ENCODE measurements at regions not wholly inside any gene's neighbourhood (a gene's known extent, or its start where the extent isn't known, plus 50 kb on each side); places are given as distances from the start of the nearest gene placed in this dataset.
"Not testable (repeated sequence)": the region's sequence is repeated elsewhere in the genome, so short reads cannot be mapped to it uniquely, and the experiment has no call there.

GRCh38 chr20:52004715-52005114 lies 186.9 kb downstream of the ZFP64 start:
- DNase-seq, result no peak

- no peak for DNase-seq
Observed at GRCh38 chr20:52004018-52004417, 187.6 kb downstream of the ZFP64 start.

GRCh38 chr20:52003415-52003814 lies 188.2 kb downstream of the ZFP64 start:
- no peak for DNase-seq

- DNase-seq, result no peak
Observed at GRCh38 chr20:52001999-52002666, 189.4 kb downstream of the ZFP64 start.

GRCh38 chr20:51997281-51997936 lies 194.2 kb downstream of the ZFP64 start:
- not testable (repeated sequence) for DNase-seq

GRCh38 chr20:51995551-51995951 lies 193.2 kb upstream of the SALL4 start:
- DNase-seq, result no peak

GRCh38 chr20:51994751-51995417 lies 192.6 kb upstream of the SALL4 start:
- peak; percentile 47 for DNase-seq

- DNase-seq, result no peak
Observed at GRCh38 chr20:51987812-51988211, 185.5 kb upstream of the SALL4 start.

- peak; percentile 32 for DNase-seq
Observed at GRCh38 chr20:51985013-51985415, 182.7 kb upstream of the SALL4 start.

- no peak for DNase-seq
Observed at GRCh38 chr20:51980277-51980676, 178.0 kb upstream of the SALL4 start.

GRCh38 chr20:51979226-51979625 lies 176.9 kb upstream of the SALL4 start:
- no peak for DNase-seq

GRCh38 chr20:51978070-51978501 lies 175.8 kb upstream of the SALL4 start:
- no peak for DNase-seq

GRCh38 chr20:51972056-51972455 lies 169.7 kb upstream of the SALL4 start:
- DNase-seq, result no peak

- no peak for DNase-seq
Observed at GRCh38 chr20:51970858-51971257, 168.5 kb upstream of the SALL4 start.

- DNase-seq, result no peak
Observed at GRCh38 chr20:51969191-51969590, 166.9 kb upstream of the SALL4 start.

- no peak for DNase-seq
Observed at GRCh38 chr20:51968151-51968550, 165.8 kb upstream of the SALL4 start.

- DNase-seq, result peak; percentile 52
Observed at GRCh38 chr20:51966296-51966971, 164.1 kb upstream of the SALL4 start.

GRCh38 chr20:51961964-51962761 lies 159.8 kb upstream of the SALL4 start:
- no peak for DNase-seq

- DNase-seq, result no peak
Observed at GRCh38 chr20:51960047-51960675, 157.8 kb upstream of the SALL4 start.

- DNase-seq, result no peak
Observed at GRCh38 chr20:51959066-51959542, 156.8 kb upstream of the SALL4 start.

GRCh38 chr20:51958099-51959065 lies 156.1 kb upstream of the SALL4 start:
- no peak for DNase-seq
